OCI-LY3 (cell line): ENCODE measurements at regions not wholly inside any gene's neighbourhood (a gene's known extent, or its start where the extent isn't known, plus 50 kb on each side); places are given as distances from the start of the nearest gene placed in this dataset.

Experiments used
- EZH2phosphoT487 ChIP-seq: fragments of 200-600 bp; shearing (Covaris generic); IDR thresholded peaks from 2 replicates; pipeline ENCODE4 v1.6.1; 2018; ENCODE audit warnings: antibody characterized with exemption, mixed run types, low read depth
- TF ChIP-seq, protein P1 (sequence below): fragments of 200-600, 300-600 bp; sonication (generic); IDR thresholded peaks from 2 replicates; pipeline ENCODE4 v1.5.1; 2014; ENCODE audit warnings: antibody characterized with exemption, low read length, low read depth

DNA sequence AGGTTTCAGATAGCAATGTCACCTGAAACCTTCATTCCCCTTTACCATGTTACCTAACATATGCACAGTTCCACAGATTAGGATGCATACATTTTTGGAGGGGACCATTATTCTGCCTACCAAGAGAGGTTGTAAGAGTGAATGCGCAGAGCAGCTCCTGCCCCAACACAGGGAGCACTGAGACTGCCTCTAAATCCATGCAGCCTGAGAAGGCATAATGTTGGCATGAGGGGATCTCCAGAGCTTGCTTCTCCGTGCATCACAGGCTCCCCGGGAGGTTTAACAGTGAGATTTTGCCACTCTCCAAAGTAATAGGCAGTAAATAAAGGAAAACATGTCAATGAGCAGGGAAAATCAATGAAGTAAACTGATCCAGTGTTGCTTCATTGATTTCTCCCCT is 410.8 kb downstream of the PCDH7 start:
- TF ChIP-seq, protein P1, sequence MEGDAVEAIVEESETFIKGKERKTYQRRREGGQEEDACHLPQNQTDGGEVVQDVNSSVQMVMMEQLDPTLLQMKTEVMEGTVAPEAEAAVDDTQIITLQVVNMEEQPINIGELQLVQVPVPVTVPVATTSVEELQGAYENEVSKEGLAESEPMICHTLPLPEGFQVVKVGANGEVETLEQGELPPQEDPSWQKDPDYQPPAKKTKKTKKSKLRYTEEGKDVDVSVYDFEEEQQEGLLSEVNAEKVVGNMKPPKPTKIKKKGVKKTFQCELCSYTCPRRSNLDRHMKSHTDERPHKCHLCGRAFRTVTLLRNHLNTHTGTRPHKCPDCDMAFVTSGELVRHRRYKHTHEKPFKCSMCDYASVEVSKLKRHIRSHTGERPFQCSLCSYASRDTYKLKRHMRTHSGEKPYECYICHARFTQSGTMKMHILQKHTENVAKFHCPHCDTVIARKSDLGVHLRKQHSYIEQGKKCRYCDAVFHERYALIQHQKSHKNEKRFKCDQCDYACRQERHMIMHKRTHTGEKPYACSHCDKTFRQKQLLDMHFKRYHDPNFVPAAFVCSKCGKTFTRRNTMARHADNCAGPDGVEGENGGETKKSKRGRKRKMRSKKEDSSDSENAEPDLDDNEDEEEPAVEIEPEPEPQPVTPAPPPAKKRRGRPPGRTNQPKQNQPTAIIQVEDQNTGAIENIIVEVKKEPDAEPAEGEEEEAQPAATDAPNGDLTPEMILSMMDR, result no peak
- no peak for TF ChIP-seq EZH2phosphoT487
